ENCODE measurements at regions not wholly inside any gene's neighbourhood (a gene's known extent, or its start where the extent isn't known, plus 50 kb on each side); places are given as distances from the start of the nearest gene placed in this dataset.

GRCh38 chr4:24433515-24434214 is 150.7 kb downstream of the DHX15 start:
- TF ChIP-seq POLR2A (IDR thresholded peaks at IDR 0.05; ENCODE audit: low read length) (no peak), GATA1 (IDR thresholded peaks at IDR 0.05; ENCODE audit: low read depth, low read length) (no peak)
